Kidney epithelial cell (primary cell): ENCODE measurements at regions not wholly inside any gene's neighbourhood (a gene's known extent, or its start where the extent isn't known, plus 50 kb on each side); places are given as distances from the start of the nearest gene placed in this dataset.

Experiments used
- DNase-seq: peaks from one replicate; pipeline ENCODE4 v3.0.0-alpha.2; 2010; ENCODE audit warnings: low read depth
- H3K27me3 ChIP-seq: 2 replicates; pipeline ENCODE4 v1.6.0; 2011; ENCODE audit warnings: low read length; ENCODE audit not compliant: control insufficient read depth, insufficient read depth
- H3K36me3 ChIP-seq: 2 replicates; pipeline ENCODE4 v1.5.1; 2011; ENCODE audit warnings: low read length; ENCODE audit not compliant: control insufficient read depth, insufficient read depth
- H3K4me3 ChIP-seq: 2 replicates; pipeline ENCODE4 v1.5.1; 2011; ENCODE audit warnings: low read depth, mild to moderate bottlenecking, control low read depth, low read length
- TF ChIP-seq, protein P1 (sequence below): IDR thresholded peaks from 2 replicates; pipeline ENCODE4 v1.5.1; 2011; ENCODE audit warnings: mild to moderate bottlenecking, moderate library complexity, low read length, control low read depth, inconsistent platforms; ENCODE audit not compliant: insufficient read depth, poor library complexity, severe bottlenecking

DNA sequence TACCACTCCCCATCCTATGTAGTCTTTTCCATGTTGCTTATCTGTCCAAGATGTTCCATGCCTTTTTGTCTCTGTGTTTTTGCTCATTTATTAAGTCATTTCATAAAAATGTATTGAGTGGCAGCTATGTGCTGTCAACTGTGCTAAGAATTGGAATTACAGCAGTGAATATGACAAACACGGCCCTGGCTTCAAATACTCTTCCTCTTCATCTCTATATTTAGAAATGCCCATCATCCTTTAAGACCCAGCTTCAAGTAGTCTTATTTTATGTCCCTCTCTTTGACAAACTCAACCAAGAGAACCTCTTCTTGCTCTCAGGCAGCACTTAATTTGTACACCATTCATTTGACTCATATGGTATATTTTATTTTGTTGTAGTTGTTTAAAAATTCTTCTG lies 55.4 kb upstream of the AMOT start:
- DNase-seq = no peak

More for the DNA sequence above, 55.4 kb upstream of the AMOT start:
- no peak overlapping the region for H3K4me3 ChIP-seq
- TF ChIP-seq, protein P1, sequence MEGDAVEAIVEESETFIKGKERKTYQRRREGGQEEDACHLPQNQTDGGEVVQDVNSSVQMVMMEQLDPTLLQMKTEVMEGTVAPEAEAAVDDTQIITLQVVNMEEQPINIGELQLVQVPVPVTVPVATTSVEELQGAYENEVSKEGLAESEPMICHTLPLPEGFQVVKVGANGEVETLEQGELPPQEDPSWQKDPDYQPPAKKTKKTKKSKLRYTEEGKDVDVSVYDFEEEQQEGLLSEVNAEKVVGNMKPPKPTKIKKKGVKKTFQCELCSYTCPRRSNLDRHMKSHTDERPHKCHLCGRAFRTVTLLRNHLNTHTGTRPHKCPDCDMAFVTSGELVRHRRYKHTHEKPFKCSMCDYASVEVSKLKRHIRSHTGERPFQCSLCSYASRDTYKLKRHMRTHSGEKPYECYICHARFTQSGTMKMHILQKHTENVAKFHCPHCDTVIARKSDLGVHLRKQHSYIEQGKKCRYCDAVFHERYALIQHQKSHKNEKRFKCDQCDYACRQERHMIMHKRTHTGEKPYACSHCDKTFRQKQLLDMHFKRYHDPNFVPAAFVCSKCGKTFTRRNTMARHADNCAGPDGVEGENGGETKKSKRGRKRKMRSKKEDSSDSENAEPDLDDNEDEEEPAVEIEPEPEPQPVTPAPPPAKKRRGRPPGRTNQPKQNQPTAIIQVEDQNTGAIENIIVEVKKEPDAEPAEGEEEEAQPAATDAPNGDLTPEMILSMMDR = no peak
- no peaks in the 10 kb centered on the region for H3K27me3 ChIP-seq
- no peaks in the 10 kb centered on the region for H3K36me3 ChIP-seq
